GM18499 (cell line): ENCODE measurements at regions not wholly inside any gene's neighbourhood (a gene's known extent, or its start where the extent isn't known, plus 50 kb on each side); places are given as distances from the start of the nearest gene placed in this dataset.

Experiments used
- ATAC-seq: cut with Tn5 transposase; IDR thresholded peaks from one replicate; pipeline ENCODE4 v1.9.1; 2021; ENCODE audit warnings: moderate number of reproducible peaks; ENCODE audit not compliant: insufficient read depth, unreplicated experiment

DNA sequence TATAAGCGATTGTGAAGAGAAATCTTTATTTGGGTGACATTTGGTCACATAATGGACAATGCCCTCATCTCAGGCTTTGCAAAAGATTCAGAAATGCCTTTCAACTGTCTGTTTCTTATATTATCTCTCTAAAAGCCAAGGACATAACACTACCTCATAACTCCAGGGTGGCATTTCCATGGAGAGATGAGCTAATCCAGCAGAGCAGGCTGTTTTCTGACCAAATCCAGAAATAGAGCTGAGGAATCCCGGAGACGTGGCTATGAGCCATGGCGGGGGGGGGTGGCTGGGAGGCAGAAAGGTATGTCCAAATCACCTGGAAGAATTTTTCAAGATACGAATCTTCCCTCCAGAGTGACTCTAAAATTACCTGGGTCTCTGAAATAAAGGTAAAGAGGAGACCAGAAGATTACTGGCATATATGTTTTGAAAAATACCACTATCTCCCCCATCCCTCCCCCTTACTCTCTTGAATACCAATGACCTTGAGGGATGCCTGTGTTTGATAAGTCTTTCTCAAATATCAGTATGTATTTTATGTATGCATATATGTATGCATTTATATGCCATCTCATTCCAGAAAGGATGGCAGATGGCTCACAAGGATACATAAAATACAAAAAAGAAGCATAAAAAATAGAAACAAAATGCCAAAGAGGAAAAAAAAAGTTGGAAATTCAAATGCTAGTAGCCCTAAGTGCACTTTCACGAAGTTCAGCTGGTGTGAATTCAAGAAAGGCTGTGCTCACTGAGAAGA is 296.0 kb upstream of the MGAT5 start:
- ATAC-seq, result no peak

DNA sequence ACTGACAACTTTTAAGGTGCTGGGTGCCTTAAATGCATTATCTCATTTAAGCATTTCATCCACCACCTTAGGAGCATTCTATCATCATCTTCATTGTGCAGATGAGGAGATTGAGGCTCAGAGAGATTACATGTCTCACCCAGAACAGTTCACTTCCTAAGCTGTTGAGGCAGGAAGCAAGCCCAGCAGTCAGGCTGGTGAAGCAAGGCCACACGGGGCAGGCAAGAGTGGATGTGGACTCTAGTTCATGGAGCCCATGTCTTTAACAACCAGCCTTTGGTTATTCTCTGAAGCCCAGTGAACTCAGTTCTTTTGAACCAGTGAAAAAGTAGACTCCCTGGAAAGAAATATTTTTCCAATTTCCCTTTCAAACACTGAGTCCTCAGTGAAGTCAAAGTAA is 294.8 kb upstream of the MGAT5 start:
- no peak for ATAC-seq

DNA sequence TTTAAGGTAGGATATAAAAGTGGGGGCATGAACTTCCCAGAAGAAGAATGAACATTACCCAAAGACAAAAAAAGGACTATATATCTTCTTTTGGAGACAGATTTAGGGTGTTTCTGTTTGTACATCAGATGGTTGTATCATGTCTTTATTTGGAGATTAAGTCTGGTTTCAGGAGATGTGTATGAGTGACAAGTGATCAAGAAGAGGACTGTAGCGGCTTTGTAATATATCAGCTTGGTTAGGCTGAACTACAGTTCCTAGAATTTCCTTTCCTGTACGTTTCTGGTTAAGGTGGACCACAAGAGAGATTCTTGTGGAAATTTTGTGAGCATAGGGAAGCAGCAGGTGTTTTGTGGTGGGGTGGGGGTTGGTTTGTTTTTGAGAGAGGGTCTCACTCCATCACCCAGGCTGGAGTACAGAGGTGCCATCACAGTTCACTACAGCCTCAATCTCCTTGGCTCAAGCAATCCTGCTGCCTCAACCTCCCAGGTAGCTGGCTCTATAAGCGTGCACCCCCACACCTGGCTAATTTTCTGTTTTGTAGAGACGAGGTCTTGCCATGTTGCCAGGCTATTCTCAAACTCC is 287.1 kb upstream of the MGAT5 start:
- no peak for ATAC-seq

DNA sequence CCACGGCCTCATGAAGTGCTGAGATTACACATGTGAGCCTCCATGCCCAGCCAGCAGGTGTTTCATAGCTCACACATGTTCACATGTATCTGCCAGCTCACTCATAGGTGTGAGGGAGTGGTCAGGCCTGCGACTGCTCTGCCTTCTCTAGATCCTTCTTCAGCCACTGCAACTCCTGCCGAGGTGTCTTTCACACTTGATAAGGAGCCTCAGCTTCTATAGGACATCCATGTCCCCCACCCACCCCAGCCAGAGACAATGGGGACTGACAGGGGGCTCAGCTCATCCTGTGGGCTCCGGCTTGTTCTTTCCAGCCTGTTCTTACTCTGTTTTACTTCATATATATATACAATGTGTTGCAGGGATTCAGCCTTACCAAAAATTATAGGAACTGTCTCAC is 286.5 kb upstream of the MGAT5 start:
- no peak for ATAC-seq

DNA sequence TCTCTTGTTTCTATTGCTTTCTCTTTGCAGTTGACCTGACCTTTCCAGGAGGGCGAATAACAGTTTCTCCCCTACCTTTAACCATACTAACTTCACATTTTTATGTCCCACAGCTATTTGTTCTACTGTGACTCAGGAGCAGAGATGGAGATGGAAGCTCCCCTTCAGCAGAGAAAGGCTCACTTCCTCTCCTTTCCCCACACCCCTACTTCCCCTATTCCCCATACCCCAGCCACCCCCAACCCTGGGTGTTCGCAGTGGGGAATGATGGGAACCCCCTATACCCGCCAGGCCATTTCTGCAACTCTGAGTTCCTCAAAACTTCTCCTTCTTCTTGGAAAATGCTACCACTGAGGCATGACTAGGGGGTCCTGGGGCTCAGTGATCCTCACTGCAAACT is 285.4 kb upstream of the MGAT5 start:
- ATAC-seq, result no peak

DNA sequence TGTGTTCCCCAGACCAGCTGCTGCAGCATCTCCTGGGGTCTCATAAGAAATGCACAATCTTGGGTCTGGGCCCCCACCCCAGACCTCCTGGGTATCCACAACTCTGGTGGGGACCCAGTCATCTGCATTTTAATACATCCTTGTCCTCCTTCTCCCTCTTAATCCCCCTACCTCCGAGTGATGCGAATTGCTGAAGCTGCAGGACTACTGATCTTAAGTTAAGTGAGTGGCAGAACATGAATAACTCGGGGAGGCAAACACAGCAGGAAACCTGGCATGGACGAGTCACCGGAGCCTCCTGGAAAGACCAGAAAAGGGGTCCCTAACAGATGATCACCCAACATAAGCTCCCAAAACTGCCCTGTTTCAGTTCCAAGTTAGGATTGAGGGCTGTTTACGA is 283.2 kb upstream of the MGAT5 start:
- ATAC-seq, result no peak

DNA sequence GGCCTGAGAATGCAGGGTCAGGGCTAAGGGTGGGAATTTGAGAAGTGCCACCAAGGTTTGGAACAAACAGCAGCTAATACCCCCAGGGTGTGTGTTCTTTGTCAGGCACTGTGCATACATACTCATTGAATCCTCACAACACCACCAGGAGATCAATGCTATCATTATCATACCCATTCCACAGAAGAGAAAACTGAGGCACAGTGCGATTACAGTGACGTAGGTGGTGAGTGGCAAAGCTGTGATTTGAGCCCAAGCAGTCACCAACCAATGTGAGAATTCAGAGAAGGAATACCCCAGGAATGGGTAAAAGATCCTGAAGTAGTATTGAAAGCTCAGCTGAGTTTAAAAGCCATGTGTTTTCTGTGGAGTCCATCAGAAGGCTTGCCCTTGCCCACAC is 281.6 kb upstream of the MGAT5 start:
- ATAC-seq, result no peak

DNA sequence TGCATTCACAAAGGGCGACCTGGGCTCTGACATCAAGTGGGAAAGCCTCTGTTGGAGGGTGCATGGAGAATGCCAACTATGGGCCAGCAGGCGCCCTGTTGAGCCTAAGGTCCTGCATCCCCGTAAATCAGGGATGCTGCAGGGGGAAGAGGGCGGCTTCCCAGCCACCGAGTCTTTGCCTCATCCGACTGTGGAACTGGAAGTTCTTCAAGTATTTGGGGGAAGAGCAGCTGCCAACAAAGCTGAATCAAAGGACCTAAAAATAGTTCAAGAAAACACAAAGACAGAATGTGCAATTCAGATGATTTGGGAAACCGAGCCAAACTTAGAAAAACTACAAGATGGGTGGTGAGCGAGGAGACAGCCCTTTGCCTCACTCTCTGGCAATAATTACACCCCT is 281.1 kb upstream of the MGAT5 start:
- no peak for ATAC-seq

DNA sequence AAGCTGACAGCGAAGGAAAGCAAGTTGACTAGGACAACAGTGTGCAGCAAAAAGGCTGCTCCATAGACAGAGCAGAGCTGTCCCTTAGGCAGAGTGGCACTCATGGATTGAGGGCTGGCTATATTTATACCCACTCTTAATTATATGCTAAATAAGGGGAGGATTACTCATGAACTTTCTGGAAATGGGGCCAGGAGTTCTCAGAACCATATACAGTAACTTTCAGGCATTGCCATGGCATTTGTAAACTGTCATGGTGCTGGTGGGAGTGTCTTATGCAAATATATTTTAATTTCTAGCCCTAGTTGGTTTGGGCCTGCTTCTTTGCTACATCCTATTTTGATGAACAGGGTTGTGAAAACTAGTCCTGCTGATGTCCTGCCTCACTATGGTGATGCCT is 279.5 kb upstream of the MGAT5 start:
- ATAC-seq, result no peak

DNA sequence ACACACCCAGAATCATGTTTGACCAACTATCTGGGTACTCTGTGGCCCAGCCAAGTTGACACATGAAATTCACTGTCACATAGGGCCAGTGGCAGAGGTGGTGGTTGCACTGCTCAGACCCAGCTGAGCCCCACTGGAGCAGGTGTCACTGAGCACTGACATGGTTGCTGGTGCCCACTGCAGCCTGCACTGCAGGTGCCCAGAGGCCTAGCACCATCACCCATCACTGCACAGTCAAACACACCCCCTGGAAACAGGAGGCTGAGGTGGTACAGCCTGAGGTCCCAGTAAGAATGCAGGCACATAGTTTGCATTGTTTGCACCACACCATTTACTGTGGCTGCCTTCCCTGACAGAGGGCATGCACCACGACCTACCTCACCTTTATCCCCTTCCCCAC is 278.7 kb upstream of the MGAT5 start:
- no peak for ATAC-seq

DNA sequence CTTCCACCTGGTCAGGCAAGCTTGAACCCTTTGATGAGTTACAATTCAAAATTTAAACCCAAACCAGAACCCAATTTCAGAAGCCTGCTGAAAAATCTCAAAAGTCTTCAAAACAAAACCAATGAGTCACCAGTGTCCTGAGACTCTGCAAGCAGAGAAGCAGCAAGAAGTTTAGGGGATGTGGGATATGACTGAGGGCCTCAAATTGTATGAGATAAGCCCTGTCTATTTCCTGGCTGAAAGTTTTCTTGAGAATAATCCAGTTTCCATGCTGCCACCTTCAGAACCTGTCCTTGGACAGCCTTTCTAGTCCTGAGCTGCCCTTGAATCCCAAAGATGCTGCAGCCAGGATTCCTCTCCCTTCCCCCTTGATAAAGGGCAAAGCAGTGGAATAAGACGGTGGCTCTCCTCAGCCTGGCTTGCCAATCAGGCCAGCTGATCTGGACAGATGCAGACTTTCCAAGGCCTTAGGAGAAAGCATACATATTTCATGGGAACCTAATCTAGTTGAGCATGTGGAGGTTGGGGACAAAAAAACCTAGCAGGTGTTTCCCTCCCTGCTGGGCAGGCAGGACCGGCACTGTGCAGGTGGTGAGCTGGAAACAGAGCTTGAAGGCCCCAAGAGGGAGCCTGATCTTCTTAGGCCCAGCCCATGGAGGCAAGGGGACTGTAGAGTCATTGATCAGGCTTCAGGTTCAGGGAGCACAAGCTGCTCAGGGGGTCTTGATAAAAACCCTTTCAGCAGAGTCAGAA is 278.0 kb upstream of the MGAT5 start:
- no peak for ATAC-seq

DNA sequence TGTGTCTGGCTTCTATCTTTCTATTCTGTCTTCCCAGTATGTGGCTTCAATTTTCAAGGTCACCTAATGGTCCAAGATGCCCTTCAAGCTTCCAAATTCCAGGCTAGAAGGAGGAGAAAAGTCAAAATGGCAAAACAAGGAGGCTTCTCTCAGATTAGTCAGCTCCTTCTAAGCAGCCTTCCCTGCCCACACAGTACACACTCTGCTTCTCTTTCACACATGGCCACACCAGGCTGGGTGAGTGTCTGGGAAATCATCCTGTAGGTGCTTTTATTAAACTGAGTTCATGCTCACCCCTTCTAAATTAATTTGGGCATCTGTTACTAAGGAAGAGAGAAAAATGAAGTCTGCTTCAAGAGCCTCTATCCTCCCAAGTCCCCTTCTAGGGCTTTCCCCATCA is 277.2 kb upstream of the MGAT5 start:
- no peak for ATAC-seq

DNA sequence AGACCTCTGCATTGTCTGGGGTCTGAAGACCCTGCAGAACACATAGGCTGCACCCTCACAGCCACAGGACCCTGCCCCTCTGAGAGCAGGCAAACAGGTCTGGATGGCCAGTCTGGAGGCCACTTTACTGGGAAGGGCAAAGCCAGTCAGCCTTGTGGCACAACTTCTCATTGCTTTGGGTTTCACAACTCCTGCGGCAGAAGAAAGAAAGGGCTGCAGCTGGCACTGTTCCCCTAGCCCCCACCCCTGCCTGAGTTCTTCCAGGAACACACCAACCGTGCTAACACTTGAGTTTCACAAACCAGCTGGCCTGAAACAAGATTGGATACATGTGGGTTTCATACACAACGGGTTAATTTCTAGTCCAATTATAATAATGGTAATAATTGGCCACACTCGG is 276.5 kb upstream of the MGAT5 start:
- ATAC-seq, result no peak

DNA sequence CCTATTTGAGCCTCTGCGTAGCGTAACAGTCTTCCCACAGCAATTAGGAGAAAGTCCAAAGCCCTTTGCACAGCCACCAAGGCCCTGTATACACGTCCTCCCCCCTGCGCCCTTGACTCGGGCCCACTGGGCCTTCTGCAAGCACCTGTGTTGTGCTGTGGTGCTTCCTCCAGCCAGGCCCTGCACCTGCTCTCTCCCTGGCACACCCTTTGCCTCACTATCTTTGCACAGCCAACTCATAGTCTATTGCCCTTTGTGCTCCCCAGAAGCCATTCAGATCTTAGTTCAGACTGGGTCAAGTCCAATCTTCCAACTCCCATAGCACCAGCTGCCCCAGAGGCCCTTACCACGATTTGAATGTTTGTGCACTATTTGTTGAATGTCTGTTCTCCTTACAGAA is 271.6 kb upstream of the MGAT5 start:
- ATAC-seq, result no peak

DNA sequence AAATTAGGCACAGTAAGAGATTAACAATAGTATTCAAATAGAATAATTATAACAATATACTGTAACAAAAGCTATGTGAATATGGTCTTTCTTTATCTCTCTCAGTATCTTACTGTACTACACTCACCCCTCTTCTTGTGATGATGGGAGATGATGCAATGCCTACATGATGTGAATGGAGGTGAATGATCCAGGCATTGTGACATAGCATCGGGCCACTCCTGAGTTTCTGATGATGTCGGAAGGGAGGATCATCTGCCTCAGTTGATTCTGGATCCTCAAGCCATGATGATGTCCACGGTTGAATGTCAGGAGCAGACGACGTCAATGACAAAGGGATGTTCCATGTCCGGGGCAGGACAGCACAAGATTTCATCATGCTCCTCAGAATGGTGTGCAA is 268.3 kb upstream of the MGAT5 start:
- ATAC-seq, result no peak

DNA sequence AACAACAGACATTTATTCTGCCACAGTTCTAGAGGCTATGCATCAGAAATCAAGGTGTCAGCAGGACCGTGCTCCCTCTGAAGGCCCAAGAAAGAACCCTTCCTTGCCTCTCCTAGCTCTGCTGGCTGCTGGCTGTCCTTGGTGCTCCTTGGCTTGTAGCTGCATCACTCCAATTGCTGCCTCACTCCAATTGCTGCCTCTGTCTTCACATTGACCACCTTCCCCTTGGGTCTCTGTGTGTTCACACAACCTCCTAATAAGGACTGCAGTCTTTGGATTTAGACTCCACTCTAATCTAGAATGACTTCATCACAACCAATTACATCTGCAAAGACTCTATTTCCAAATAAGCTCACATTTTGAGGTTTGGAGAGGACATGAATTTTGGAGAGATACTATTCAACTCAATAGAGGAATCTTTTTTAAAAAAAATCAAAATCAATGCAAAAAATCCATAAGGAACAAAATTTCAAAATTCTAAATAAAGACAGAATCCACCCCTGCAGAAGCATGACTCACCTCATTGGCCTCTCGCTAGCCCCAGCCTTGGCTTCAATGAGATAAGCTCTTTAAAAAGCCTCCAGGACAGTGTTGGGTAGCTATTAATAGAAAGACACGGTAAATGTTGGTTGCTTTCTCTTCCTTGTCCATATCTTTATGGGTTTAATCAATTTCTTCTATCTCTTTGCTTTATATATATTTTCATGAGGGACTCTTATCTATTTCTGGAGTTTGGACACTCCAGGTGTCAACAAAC is 267.6 kb upstream of the MGAT5 start:
- no peak for ATAC-seq

DNA sequence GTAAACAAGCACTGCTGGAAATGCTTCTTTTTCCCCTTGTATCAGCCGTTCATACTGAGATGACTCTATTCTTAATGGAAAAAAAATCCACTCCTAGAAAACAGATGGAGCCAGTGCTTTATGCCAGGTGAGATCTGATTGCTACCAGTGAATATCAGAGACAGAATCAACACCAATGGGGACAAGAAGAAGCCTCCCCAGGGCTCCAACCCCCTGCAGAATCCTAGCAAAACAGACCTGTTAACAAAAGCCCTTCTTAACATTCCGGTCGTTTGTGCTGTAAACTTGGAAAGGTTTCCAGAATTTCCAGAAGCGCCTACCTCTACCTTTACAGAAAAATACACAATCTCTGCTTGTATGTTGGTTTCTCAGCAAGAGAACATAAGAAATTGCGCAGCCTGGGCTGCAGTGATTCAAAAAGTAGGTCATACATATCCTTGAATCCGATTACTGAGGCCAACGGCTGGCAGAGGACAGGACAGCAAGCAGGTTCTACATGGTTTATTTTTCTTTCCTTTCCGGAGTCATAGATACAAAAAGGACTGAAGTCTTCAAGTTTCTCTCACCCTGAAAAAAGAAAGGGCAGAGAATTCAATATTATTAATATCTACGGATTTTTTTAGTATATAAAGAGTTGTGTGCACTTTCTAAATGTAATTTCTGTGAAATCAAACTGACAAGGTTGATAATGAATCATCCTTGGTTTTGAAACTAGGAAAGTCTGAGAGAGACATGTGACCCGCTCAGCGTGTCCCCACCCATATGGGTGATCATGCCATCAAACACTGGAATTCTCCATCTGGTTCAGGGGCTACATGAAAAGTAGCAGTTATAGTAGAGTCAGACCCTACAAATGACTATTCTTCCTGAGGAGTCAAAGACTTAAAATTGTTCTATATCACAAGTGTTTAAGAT is 266.7 kb upstream of the MGAT5 start:
- ATAC-seq, result no peak

DNA sequence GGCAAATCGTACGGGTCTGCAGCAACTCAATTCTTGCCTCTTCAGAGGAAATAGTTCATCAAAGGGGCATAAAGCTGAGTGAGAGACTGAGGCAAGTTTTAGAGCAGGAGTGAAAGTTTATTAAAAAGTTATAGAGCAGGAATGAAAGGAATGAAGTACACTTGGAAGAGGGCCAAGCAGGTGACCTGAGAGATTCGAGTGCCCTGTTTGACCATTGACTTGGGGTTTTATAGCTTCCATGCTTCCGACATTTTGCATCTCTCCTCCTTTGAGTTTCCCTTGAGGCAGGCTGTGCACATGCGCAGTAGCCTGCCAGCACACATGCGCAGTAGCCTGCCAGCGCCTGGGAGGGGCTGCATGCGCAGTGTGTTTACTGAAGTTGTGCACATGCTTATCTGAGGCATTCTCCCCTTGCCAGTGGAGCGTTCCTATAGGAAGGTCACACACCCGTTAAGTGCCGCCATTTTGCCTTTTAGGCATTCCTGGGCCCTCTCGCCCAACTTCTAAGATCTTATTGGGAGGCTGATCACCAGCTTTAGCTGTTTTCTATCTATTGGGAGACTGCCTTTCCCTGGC is 265.5 kb upstream of the MGAT5 start:
- ATAC-seq, result no peak

DNA sequence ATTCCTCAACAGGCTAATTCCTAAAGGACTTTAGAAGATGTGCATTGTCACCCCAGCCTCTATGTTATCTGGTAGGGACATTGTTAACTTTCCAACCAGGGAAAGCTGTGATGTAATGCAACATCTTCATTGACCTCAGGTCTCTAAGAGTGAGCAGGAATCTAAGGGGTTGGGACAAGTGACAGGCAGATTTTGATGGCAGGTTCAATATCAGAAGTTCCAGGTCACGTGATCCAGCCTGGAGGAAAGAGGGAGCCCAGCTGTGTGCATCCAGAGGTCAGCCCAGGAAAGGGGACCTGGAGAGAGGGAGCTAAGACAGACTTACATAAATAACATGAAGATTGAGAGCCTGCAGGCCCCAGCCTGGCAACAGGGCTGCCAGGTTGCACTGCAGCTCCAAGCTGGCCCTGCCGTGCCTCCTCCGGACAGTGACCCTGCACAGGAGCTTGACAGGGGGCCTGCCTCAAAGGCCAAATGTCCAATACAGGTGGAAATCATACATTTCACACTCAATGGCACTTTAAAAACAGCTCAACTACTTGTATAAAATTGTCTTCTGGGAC is 262.2 kb upstream of the MGAT5 start:
- no peak for ATAC-seq
